GM21360 (cell line): ENCODE measurements at regions not wholly inside any gene's neighbourhood (a gene's known extent, or its start where the extent isn't known, plus 50 kb on each side); places are given as distances from the start of the nearest gene placed in this dataset.

Source experiments
- ATAC-seq: cut with Tn5 transposase; IDR thresholded peaks from one replicate; pipeline ENCODE4 v1.9.1; 2021; ENCODE audit warnings: mild to moderate bottlenecking, moderate library complexity; ENCODE audit not compliant: unreplicated experiment

GRCh38 chr16:26281381-26282110, 589.8 kb downstream of the HS3ST4 start:
- ATAC-seq, result no peak

DNA sequence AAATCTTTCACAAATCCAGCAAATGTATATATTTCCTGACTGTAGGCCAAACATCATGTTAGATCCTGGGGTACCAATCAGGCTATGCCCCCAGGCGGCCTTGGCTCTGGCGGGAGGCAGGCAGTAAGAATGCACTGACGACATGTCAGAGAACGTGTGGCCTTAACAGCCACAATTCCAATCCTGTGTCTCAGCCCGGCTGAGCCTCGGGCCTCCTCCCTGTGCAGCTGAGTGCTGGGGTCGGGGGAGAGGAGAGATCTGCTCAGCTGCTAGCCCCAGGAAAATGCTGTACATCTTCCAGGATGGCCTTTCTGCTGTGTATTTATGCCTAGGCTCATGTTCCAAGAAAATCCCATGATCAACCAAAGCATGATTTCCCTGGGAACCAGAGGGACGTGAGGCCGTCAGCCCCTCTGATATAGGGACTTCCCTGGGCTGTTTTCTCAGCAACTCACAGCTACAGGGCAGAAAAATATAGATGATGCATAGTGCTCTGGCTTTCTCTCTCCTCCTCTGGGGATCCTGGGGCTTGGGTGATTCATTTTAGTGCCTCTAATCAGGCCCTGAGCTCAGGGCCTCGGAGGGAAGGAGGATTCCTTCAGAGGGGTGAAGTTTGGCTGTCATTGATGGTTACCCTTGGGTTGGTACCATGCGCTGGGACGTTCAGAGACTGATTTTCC, 604.0 kb downstream of the HS3ST4 start:
- no peak for ATAC-seq

DNA sequence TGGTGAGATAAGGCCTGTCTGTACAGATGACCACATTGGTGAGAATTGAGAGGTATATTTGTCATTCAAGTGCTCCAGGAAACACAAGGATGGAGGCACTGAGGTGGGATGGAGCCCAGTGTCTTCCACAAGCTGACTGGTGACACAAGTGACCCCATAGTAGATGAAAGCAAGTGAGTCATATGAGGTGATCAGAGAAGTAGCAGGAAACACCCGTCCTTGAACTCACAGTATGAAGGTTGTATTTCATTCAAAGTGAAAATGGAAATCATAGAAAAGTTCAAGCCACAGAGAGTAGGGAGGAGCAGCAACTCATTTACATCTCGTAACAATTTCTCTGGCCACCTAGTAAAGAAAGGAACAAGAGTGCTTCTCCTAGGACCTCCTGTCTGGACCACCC, 609.8 kb downstream of the HS3ST4 start:
- ATAC-seq, result no peak

DNA sequence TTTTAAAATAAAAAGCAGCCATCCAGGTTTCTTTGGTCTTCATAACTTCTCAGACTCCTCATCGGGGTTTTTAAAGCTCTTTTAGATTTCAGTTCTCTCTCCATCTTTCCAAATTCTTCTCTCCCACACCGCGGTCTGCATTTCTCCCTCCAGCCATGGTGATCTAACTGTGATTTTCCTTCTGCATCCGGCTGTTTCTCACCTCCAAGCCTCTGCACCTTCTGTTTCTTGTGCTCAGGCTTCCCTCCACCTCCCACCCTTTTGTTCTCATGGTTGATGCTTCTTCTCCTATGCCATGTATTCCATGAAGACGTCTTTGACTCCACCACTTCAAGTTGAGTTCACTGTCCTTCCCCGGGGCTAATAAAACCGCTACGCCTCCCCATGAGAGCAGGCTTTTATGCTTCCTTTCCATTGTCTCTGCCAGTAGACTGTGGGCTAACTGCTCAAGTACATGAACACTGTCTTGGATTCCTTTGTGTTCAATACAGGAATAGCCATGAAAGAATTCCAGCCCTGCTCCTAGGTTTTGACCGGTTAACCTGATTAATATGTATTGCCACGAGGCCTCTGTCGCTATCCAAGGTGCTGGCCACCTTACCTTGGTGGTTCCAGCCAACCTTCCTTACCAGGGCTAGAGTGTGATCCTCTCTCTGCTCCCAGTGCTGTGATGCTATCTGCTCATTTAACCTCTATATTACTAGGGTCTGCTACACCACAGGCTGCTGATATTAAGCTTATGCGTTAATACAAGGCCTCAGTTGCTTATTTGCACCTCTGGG, 625.1 kb downstream of the HS3ST4 start:
- no peak for ATAC-seq

- ATAC-seq, result no peak
Measured at GRCh38 chr16:26317885-26318284, 626.1 kb downstream of the HS3ST4 start.

DNA sequence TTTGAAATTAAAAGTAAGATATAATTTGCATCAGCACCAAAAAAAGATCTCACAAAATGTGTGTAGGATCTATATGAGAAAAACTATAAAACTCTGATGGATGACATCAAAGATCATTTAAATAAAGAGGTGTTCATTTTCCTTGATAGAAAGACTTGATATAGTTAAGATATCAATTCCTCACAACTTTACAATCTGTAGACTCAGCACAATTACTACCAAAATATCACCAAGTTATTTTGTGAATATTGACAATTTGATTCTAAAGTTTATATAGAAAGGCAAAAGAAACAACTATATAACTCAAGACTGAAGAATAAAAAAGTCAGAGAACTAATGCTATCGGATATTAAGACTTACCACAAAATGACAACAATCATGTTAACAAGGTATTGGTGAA, 638.9 kb downstream of the HS3ST4 start:
- ATAC-seq, result no peak

GRCh38 chr16:26334218-26335111, 642.7 kb downstream of the HS3ST4 start:
- no peak for ATAC-seq

- ATAC-seq, result no peak
Measured at GRCh38 chr16:26335236-26335853, 643.6 kb downstream of the HS3ST4 start.

DNA sequence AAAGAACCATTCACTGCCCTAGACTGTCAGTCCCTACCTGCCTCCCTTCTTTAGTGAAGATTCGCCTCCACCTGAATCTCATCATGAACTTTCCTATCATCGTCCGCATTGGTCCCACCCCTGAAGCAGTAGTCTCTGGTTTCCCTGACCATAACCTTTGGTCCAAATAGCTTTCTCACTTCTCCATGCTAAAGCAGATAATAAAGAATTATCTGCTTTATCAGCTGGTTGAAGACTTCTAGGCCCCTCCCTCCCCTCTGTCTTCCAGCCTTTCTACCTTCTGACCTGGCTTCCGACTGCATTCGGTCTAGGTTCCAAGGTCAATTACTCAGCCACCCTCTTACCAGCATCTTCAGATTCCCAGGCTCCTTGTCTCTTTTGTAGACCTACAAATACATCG, 650.9 kb downstream of the HS3ST4 start:
- ATAC-seq, result no peak

GRCh38 chr16:26344240-26344776, 652.5 kb downstream of the HS3ST4 start:
- no peak for ATAC-seq

GRCh38 chr16:26344976-26345375, 653.2 kb downstream of the HS3ST4 start:
- no peak for ATAC-seq

DNA sequence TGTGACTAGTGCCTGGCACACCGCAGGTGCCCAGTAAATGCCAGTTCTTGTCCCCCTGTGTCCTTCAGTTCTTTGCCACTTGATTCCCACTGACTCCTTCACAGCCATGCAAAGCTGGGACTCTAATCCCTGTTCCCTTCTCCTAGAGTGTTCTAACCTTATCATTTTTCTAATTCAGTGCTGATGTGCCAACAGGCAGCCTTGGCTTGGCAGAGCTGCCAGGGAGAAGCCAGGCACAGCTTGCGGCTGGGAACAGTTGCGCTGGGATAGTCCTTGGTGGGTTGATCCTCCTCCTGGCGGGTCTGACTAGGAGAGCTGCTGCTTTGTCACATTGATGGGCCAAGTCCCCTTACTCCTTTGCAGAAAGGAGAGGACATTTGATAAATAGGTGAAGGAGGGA, 654.2 kb downstream of the HS3ST4 start:
- no peak for ATAC-seq

DNA sequence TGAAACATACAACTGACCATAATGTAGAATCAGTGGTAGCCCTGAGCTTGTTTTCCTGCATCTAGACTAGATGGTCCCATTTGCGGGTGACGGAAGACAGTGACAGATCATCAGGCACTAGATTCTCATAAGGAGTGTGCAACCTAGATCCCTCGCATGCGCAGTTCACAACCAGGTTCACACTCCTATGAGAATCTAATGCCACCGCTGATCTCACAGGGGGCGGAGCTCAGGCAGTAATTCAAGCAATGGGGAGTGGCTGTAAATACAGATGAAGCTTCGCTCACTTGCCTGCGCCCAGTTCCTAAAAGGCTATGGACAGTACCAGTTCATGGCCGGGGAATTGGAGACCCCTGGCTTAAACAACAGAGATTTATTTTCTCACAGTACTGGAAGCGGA, 656.3 kb downstream of the HS3ST4 start:
- no peak for ATAC-seq

- no peak for ATAC-seq
Measured at GRCh38 chr16:26360867-26361266, 669.1 kb downstream of the HS3ST4 start.

DNA sequence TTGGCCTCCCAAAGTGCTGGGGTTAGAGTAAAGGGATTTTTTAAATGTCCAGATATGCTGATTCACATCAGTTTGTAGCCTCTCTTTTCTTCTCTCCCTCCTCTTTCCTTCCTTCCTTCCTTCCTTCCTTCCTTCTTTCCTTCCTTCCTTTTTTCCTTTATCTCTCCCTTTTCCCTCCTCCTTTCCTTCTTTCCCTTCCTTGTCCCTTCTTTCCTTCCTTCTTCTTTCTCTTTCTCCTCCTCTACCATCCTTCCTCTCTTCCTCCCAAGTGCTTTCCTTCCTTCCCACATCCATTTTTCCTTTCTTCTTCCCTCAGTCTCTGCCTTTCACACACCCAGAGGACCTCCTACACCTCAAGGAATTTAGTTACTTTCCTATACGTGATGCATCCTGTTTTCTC, 671.8 kb downstream of the HS3ST4 start:
- no peak for ATAC-seq

DNA sequence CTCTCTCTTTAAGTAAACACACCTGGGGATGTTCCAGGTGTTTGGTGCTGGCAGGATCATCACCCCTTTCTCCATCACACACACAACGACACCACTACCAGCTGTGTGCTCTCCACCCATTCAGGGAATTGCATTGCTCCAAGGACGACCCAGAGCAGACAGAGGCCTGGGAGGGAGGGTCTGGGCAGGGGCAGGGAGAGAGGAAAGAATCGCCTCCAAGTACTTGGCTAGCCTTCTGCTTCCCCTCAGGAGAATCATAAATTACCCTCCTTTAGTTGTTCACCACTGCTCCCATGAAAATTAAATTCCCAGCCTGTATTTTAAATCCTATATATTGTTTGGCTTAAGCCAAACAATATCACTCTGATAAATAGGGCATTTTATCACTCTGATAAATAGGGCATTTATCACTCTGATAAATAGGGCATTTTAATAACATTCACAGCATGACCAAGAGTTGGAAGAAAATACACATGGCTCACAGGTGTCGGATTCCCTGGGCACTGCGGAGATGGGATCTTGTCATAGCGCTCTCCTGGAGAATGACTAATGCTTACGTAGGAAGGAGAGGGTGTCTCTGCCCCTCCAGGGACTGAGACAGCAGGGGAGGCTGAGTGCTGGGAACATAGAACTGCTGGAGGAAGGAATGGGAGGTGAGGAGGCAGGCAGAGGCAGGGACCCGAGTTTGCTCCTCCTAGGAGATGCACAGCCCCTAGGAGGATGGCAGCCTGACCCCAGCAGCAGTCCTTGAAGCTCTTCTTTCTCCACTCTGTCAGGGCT, 673.6 kb downstream of the HS3ST4 start:
- no peak for ATAC-seq

DNA sequence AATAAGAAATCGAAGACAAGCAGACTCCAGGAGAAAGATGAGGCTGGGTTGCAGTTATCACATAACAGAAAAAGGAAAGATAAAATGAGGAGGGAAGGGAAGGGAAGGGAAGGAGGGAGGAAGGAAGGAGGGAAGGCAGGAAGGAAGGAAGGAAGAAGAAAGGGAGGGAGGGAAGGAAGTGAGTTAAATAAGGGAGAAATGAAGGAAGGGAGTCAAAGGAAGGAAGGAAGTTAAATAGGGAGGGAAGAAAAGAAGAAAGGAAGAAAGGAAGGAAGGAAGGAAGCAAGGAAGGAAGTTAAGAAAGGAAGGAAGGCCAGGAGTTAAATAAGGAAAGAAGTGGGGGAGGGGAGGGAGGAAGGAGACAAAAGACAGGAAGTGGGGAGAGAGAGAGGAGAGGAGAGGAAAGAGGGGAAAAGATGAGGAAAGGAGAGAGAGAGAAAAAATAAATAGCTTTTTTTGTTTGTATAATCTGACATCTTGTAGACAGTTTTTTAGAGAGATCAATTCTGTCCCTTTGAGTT, 679.6 kb downstream of the HS3ST4 start:
- ATAC-seq, result no peak

DNA sequence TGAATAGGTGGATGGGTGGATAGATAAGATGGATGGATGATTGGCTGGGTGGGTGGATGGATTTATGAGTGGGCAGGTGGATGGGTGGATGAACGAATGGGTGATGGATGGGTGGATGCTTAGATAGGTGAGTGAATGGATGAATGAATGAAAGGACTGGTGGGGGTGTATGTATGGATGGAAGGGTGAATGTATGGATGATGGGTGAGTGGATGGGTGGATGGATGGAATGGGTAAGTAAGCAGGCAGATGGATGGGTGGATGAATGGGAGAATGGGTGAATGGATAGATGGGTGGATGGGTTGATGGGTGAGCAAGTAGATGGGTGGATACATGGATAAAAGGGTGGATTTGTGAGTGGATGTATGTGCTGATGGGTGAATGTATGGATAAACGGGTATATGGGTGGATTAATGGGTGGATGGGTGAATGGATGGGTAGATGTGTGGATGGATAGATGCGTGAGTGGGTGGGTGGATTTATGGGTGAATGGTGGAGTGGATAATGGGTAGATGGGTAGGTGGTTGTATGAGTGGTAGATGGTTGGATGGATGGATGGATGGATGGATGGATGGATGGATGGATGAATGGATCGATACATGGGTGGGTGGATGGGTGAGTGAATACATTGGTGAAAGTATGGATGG, 682.6 kb downstream of the HS3ST4 start:
- ATAC-seq, result no peak

- no peak for ATAC-seq
Measured at GRCh38 chr16:26382586-26382985, 684.1 kb upstream of the C16orf82 start.
